ENCODE measurements at regions not wholly inside any gene's neighbourhood (a gene's known extent, or its start where the extent isn't known, plus 50 kb on each side); places are given as distances from the start of the nearest gene placed in this dataset.

- in situ Hi-C loops (cut with HindIII; ENCODE audit: low sequenced_read_pairs), result no loop called here
Measured at GRCh38 chr18:11279461-11279860, 130.1 kb upstream of the PIEZO2 start.

- in situ Hi-C loops (cut with HindIII; ENCODE audit: low sequenced_read_pairs), result no loop called here
Measured at GRCh38 chr18:11276678-11277077, 127.3 kb upstream of the PIEZO2 start.

DNA sequence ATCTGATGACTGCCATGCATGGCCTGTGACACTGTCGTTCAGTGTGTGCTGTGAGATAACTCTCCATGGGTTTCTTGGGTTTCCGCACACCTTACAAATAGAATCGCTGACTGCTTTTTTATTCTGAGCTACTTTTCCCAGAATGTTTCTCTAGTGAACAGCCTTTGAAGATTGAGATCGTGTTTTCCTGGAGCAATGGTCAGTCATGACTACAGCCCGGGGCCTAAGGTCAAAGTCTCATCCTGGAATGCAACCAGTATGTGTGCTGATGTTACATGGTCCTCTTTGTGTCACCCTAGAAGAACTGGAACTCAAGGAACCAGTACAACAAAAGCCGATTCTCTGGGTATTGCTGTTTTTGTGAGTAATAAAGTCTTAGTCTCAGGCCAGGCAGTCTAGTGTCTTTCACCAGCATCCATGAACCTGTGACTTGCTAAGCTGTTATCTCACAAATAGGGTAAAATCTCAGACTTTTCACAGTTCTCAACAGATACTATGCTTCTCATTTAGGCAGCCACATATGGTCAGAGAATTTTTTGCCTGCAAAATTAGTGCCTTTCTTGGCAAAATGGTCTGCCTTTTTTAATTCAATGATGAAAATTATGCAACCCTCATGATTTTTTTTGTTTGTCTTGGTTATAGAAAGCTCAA, 124.9 kb upstream of the PIEZO2 start:
- in situ Hi-C loops (cut with HindIII; ENCODE audit: low sequenced_read_pairs), result no loop called here

DNA sequence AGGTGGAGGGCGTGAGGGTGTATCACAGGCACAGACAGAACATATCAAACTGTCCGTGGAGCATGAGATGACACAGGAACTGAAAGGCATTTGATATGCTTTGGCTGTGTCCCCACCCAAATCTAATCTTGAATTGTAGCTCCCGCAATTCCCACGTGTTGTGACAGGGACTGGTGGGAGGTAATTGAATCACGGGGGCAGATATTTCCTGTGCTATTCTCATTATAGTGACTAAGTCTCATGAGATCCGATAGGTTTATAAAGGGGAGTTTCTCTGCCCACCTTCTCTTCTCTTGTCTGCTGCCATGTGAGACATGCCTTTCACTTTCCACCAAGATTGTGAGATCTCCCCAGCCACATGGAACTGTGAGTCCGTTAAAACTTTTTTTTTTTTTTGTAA, 123.1 kb upstream of the PIEZO2 start:
- in situ Hi-C loops (cut with HindIII; ENCODE audit: low sequenced_read_pairs), result no loop called here

- in situ Hi-C loops (cut with HindIII; ENCODE audit: low sequenced_read_pairs), result no loop called here
Measured at GRCh38 chr18:11271954-11272353, 122.6 kb upstream of the PIEZO2 start.

DNA sequence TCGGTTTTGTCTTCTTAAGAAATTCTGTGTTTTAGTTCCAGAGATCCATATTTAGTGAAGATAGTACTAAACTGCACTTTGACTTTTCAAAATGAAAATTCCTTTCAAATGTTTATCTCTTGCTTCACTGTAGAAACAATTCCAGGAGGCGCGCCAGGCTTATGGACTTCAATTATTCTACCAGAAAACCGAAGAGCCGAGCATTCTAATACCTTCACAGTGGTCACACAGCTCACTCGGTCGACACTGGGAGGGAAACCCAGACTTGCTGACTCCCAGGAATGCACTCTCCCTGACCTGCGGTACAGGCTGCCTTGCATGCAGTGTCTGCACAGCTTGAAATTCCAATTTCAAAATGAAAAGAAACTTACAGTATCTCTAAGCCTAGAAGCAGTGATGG, 119.9 kb upstream of the PIEZO2 start:
- in situ Hi-C loops (cut with HindIII; ENCODE audit: low sequenced_read_pairs), result no loop called here

GRCh38 chr18:11268741-11269233, 119.4 kb upstream of the PIEZO2 start:
- in situ Hi-C loops (cut with HindIII; ENCODE audit: low sequenced_read_pairs), result no loop called here

DNA sequence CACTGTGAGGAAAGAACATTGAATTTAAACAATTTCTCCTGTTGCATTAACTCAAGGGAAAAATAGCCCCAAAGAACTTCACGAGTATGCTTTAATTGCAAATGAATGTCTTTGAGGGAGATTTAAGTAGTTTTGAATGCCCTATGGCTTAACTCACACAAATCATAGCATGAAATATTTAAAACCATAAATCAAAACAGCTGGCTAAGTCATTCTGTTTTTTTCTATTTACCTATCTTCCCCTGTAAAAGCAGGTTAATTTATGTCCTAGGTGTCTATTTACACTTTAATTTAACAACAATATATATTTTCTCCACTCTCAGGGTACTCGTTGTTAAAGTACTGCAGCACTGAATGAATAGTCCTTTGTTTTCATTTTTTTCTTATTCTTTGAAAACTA, 118.8 kb upstream of the PIEZO2 start:
- in situ Hi-C loops (cut with HindIII; ENCODE audit: low sequenced_read_pairs), result no loop called here

DNA sequence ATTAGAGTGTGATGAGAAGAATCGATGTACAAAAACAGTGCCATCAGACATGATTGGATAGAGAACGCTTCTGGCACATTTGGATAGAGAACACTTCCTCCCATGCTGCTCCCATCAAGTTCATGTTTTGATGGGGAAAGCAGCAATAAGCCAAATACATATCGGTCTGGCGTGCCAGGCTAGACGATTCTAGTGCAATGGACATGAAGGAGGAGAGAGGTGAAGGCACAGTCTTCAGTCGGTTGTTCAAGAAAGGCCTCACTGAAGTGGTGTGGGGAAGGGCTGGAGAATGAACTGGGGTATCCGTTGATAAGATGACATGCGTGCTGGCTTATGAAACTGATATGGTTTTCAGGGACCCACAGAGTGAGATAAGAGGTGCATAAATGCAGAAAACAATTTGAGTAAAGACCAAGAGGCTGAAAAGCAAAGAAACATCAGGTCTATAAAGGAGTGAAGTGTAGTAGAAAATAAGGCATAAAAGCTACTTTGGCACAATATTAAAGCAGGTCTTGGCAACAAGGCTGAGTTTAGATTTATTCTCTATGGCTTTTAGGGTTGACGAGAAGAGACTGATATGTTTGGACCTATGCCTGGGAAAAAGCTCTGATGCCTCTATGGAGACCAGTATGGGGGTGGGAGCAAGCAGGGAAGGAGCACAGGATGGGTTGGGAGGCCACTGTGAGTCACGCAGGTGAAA, 117.6 kb upstream of the PIEZO2 start:
- in situ Hi-C loops (cut with HindIII; ENCODE audit: low sequenced_read_pairs), result no loop called here

- in situ Hi-C loops (cut with HindIII; ENCODE audit: low sequenced_read_pairs), result no loop called here
Measured at GRCh38 chr18:11261486-11261885, 112.1 kb upstream of the PIEZO2 start.

- in situ Hi-C loops (cut with HindIII; ENCODE audit: low sequenced_read_pairs), result no loop called here
Measured at GRCh38 chr18:11260961-11261461, 111.6 kb upstream of the PIEZO2 start.

DNA sequence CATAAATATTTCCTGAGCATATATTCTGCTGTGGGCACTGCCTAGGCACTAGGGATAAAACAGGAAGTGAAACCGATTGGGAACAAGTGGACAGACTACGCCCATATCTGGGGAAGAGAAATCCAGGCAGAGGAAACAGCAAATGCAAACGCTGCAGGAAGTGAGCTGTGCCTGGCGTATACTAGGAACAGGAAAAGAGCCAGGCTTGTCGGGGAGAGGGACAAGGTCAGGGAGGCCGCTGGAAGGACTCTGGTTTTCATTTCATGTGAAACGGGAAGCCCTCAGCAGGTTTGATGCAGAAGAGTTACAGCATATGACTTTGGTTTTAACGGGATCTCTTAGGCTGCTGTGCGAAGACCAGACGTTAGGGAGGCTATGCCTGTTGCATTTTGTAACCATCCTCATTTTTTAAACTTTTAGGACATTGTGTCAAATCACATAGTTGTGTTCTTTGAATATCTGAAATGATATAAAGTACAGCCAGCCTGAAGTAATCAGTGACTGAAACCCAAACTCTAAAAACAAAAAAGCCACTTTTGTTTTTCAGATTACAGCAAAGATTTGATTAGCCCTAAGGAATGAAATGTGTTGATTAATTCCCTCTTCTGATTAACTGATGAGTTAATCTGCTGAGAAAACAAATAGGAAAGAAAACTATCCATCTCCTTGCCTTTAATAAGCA, 110.2 kb upstream of the PIEZO2 start:
- in situ Hi-C loops (cut with HindIII; ENCODE audit: low sequenced_read_pairs), result no loop called here

GRCh38 chr18:11258039-11258610, 108.8 kb upstream of the PIEZO2 start:
- in situ Hi-C loops (cut with HindIII; ENCODE audit: low sequenced_read_pairs), result no loop called here

DNA sequence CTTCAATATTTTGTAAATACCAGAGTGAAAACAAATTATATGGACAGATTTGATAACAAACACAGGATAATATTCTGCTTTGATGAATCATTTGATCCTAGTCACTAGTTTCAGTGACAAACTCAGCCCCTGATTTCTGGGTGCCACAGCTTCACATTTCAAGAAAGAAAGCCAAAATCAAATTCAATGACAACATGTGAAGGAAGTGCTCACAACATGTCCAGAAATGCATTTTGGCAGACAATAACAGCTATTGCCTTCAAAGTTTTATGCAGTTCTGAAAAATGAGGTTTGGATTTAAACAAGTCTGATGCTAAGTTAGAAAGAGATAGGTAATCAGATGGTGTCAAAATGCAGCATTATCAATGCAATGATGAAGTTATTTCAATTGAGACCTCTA, 106.9 kb upstream of the PIEZO2 start:
- in situ Hi-C loops (cut with HindIII; ENCODE audit: low sequenced_read_pairs), result no loop called here

DNA sequence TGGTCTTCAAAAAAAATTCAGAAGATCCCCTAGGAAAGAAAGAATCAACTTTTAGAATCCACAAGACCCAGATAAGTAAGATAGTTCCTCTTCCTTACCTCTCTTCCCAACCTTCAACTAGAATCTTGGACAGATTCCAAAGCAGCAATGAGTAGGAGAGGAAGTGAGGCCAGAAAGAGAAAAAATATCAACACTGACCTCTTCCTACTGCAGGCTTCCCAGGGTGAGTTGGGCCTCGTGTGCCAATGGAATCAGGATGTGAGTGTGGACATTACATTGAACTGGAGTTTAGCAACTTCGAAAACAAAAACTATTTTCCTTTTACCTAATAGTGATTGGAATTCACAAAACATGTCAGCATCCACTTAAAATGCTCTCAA, 102.5 kb upstream of the PIEZO2 start:
- in situ Hi-C loops (cut with HindIII; ENCODE audit: low sequenced_read_pairs), result no loop called here

DNA sequence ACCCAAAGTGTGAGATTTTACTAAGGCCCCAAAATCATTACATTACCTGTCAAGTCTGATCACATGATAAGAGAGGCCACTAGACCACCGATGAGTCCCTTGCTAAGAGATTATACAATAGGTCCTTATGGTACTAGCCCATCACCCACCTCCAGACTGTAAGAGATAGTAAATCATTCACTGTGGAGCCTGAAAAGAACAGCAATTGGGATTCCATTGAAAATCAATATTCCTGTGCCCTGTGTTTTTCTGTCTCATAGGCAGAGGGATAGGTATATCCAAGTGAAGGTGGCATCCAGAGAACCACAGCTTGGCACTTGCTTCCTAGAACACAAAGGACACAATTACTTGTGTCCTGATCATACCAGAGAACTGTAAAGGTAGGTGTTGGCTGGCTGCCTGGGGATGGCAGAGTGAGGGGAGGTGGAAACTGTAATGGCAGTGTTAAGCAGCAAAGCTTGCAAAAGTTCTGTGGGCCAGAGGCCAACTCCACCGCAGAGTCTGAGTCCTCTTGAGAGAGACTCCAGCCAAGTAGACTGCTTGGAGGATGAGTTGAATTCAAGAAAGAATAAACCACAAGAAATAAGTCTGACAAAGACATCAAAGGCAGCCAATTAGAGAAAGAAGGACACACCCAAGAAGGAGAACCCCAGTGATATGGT, 102.0 kb upstream of the PIEZO2 start:
- in situ Hi-C loops (cut with HindIII; ENCODE audit: low sequenced_read_pairs), result no loop called here

GRCh38 chr18:11249391-11249790, 100.0 kb upstream of the PIEZO2 start:
- in situ Hi-C loops (cut with HindIII; ENCODE audit: low sequenced_read_pairs), result no loop called here

GRCh38 chr18:11247381-11247970, 98.1 kb upstream of the PIEZO2 start:
- in situ Hi-C loops (cut with HindIII; ENCODE audit: low sequenced_read_pairs), result no loop called here

DNA sequence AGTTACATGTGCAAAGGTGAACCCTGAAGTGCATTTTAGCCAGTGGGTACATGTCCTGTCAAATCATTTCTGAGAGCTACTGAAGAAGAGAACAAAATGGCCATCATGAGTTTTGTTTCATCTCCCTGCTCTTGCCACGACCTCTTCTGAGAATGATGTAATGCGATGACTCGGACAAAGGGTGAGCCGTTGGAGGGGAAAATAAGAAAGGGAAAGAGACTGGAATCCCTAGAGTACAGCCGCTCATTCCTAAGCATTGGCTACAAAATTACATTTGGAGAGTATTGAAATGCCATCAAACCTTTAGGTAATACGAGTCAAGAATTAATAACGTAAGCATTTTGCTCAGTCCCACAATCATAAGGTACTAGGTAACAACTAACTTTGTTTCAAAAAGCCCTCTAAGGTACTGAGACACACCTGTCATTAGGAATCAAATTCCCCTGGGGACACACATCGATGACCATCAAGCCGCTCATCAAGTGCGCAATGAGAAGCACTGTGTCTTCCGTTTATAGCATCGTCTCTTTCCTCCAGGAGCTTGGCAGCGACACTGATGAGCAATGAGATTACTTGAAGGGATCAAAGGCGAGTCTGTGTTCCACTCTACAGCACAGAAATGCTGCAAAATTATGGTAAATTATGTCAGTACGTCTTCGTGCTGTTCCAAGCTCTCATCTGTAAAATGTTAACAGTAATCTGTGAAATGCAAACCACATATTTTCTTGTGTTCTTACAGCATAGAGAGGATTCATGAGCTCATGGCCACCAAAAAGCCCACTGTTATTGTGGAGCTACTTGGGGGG, 97.3 kb upstream of the PIEZO2 start:
- in situ Hi-C loops (cut with HindIII; ENCODE audit: low sequenced_read_pairs), result no loop called here

- in situ Hi-C loops (cut with HindIII; ENCODE audit: low sequenced_read_pairs), result no loop called here
Measured at GRCh38 chr18:11245879-11246278, 96.5 kb upstream of the PIEZO2 start.
